ENCODE measurements at regions not wholly inside any gene's neighbourhood (a gene's known extent, or its start where the extent isn't known, plus 50 kb on each side); places are given as distances from the start of the nearest gene placed in this dataset.

GRCh38 chr10:130921461-130921860 is 390.1 kb downstream of the TCERG1L start:
- peaks cover 6% of the 10 kb centered on the region for H3K9me3 ChIP-seq

GRCh38 chr10:130921911-130922440 is 389.5 kb downstream of the TCERG1L start:
- H3K27ac ChIP-seq = no peak overlapping the region
- no peak overlapping the region for H3K4me3 ChIP-seq (ENCODE audit: low read depth in 1 of 2, low read length in 1 of 2)
- no peak for TF ChIP-seq CTCF (IDR thresholded peaks at IDR 0.05)
- H3K27me3 ChIP-seq = no peaks in the 10 kb centered on the region
- H3K9me3 ChIP-seq = peaks cover 6% of the 10 kb centered on the region
- no peaks in the 10 kb centered on the region for H3K36me3 ChIP-seq
- H3K4me1 ChIP-seq (ENCODE audit: control insufficient read depth in 1 of 2, insufficient read depth in 1 of 2, low read depth in 1 of 2, low read length in 1 of 2) = no peaks in the 10 kb centered on the region

More at GRCh38 chr10:130921461-130921860, 390.1 kb downstream of the TCERG1L start:
- Histone ChIP-seq H3K4me3 (ENCODE audit: low read depth in 1 of 2, low read length in 1 of 2) (no peak overlapping the region), H3K36me3 (no peaks in the 10 kb centered on the region), H3K27ac (no peak overlapping the region), H3K27me3 (no peaks in the 10 kb centered on the region), H3K4me1 (ENCODE audit: control insufficient read depth in 1 of 2, insufficient read depth in 1 of 2, low read depth in 1 of 2, low read length in 1 of 2) (no peaks in the 10 kb centered on the region)
- no peak for TF ChIP-seq CTCF (IDR thresholded peaks at IDR 0.05)

- H3K27me3 ChIP-seq = no peaks in the 10 kb centered on the region
- no peak overlapping the region for H3K4me3 ChIP-seq (ENCODE audit: low read depth in 1 of 2, low read length in 1 of 2)
- H3K27ac ChIP-seq = no peak overlapping the region
- no peak for TF ChIP-seq CTCF (IDR thresholded peaks at IDR 0.05)
- H3K4me1 ChIP-seq (ENCODE audit: control insufficient read depth in 1 of 2, insufficient read depth in 1 of 2, low read depth in 1 of 2, low read length in 1 of 2) = no peaks in the 10 kb centered on the region
- peaks cover 6% of the 10 kb centered on the region for H3K9me3 ChIP-seq
- H3K36me3 ChIP-seq = no peaks in the 10 kb centered on the region
These were observed 387.9 kb downstream of the TCERG1L start for GRCh38 chr10:130923596-130923995.

GRCh38 chr10:130924138-130924819 is 387.2 kb downstream of the TCERG1L start:
- Histone ChIP-seq H3K4me3 (ENCODE audit: low read depth in 1 of 2, low read length in 1 of 2) (no peak overlapping the region), H3K27me3 (no peaks in the 10 kb centered on the region), H3K27ac (no peak overlapping the region), H3K36me3 (no peaks in the 10 kb centered on the region), H3K9me3 (peaks cover 6% of the 10 kb centered on the region), H3K4me1 (ENCODE audit: control insufficient read depth in 1 of 2, insufficient read depth in 1 of 2, low read depth in 1 of 2, low read length in 1 of 2) (no peaks in the 10 kb centered on the region)
- no peak for TF ChIP-seq CTCF (IDR thresholded peaks at IDR 0.05)

GRCh38 chr10:130926442-130926841 is 385.1 kb downstream of the TCERG1L start:
- Histone ChIP-seq H3K9me3 (peaks cover 6% of the 10 kb centered on the region), H3K4me3 (ENCODE audit: low read depth in 1 of 2, low read length in 1 of 2) (no peak overlapping the region), H3K27ac (no peak overlapping the region), H3K4me1 (ENCODE audit: control insufficient read depth in 1 of 2, insufficient read depth in 1 of 2, low read depth in 1 of 2, low read length in 1 of 2) (no peaks in the 10 kb centered on the region), H3K36me3 (no peaks in the 10 kb centered on the region), H3K27me3 (no peaks in the 10 kb centered on the region)
- no peak for TF ChIP-seq CTCF (IDR thresholded peaks at IDR 0.05)
